ENCODE measurements at regions not wholly inside any gene's neighbourhood (a gene's known extent, or its start where the extent isn't known, plus 50 kb on each side); places are given as distances from the start of the nearest gene placed in this dataset.

DNA sequence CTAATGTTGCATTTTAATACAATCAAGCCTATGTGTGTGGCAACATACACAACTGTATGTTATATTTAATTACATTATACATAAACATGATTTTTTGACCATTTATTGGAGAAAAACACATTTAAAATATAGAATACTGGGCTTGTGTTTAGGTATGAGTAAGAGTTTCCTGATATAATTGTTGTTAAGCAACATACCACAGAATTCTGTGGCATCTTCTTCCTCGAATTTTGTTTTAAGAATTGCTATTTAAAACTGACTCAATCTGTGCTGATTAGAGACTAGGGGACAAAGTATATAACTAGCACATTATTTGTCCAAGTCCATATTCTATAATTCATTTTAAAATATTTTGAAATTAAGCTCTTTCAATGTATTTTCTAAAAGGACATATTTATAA lies 376.8 kb upstream of the THBS1 start:
- Histone ChIP-seq H3K36me3 (ENCODE audit: insufficient read depth, low read length, poor library complexity, severe bottlenecking) (no peaks in the 10 kb centered on the region), H3K9me3 (ENCODE audit: low read depth, low read length, poor library complexity, severe bottlenecking) (no peaks in the 10 kb centered on the region), H3K4me3 (ENCODE audit: low read depth, low read length, poor library complexity, severe bottlenecking) (no peak overlapping the region), H3K27ac (ENCODE audit: low read depth, low read length, poor library complexity, severe bottlenecking) (no peak overlapping the region), H3K4me1 (ENCODE audit: insufficient read depth, low read length, poor library complexity, severe bottlenecking) (no peaks in the 10 kb centered on the region), H3K27me3 (replicated peaks; ENCODE audit: insufficient read depth, low read depth, low read length, poor library complexity) (peaks cover 14% of the 10 kb centered on the region)
- intact Hi-C loops (cut with micrococcal nuclease; ENCODE audit: unreplicated experiment): no loop called here
- ChIA-PET POLR2A (ENCODE audit: low non-redundant PET) (no interaction called here), CTCF (no interaction called here)
- BruUV-seq (replicated peaks): no TSS peak
- no peak for TF ChIP-seq EZH2 (IDR thresholded peaks at IDR 0.05; ENCODE audit: borderline replicate concordance, low read depth, low read length, poor library complexity, severe bottlenecking)
- TF ChIP-seq, protein P1, sequence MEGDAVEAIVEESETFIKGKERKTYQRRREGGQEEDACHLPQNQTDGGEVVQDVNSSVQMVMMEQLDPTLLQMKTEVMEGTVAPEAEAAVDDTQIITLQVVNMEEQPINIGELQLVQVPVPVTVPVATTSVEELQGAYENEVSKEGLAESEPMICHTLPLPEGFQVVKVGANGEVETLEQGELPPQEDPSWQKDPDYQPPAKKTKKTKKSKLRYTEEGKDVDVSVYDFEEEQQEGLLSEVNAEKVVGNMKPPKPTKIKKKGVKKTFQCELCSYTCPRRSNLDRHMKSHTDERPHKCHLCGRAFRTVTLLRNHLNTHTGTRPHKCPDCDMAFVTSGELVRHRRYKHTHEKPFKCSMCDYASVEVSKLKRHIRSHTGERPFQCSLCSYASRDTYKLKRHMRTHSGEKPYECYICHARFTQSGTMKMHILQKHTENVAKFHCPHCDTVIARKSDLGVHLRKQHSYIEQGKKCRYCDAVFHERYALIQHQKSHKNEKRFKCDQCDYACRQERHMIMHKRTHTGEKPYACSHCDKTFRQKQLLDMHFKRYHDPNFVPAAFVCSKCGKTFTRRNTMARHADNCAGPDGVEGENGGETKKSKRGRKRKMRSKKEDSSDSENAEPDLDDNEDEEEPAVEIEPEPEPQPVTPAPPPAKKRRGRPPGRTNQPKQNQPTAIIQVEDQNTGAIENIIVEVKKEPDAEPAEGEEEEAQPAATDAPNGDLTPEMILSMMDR (conservative IDR thresholded peaks at IDR 0.05; ENCODE audit: low read depth, low read length): no peak
- no peak for DNase-seq (ENCODE audit: low spot score)

DNA sequence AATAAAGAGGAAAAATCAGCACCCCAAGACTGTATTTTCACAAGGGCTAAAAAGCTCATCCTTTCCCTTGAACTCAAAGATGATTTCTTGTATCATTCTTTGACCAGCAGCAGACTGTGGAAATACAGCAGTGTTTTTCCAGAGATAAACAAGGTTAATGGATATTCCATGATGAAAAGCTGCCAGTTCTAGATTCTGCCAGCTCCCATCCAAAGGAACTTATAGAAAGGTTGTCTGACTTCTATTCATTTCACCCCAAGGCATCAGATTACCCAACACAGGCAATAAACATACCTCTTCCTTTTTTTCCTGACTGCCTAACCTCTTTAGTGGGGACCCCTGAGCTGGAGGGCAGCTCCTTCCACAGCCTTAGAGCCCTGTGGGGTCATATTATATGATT lies 375.8 kb upstream of the THBS1 start:
- Histone ChIP-seq H3K4me1 (ENCODE audit: insufficient read depth, low read length, poor library complexity, severe bottlenecking) (no peaks in the 10 kb centered on the region), H3K27ac (ENCODE audit: low read depth, low read length, poor library complexity, severe bottlenecking) (no peak overlapping the region), H3K36me3 (ENCODE audit: insufficient read depth, low read length, poor library complexity, severe bottlenecking) (no peaks in the 10 kb centered on the region), H3K4me3 (ENCODE audit: low read depth, low read length, poor library complexity, severe bottlenecking) (no peak overlapping the region), H3K9me3 (ENCODE audit: low read depth, low read length, poor library complexity, severe bottlenecking) (no peaks in the 10 kb centered on the region), H3K27me3 (replicated peaks; ENCODE audit: insufficient read depth, low read depth, low read length, poor library complexity) (peaks cover 14% of the 10 kb centered on the region)
- POLR2A ChIA-PET (ENCODE audit: low non-redundant PET): no interaction called here
- CTCF ChIA-PET: no interaction called here
- intact Hi-C loops (cut with micrococcal nuclease; ENCODE audit: unreplicated experiment): no loop called here
- no peak for DNase-seq (ENCODE audit: low spot score)
- no TSS peak for BruUV-seq (replicated peaks)
- TF ChIP-seq, protein P1 (conservative IDR thresholded peaks at IDR 0.05; ENCODE audit: low read depth, low read length): no peak
- TF ChIP-seq EZH2 (IDR thresholded peaks at IDR 0.05; ENCODE audit: borderline replicate concordance, low read depth, low read length, poor library complexity, severe bottlenecking): no peak

DNA sequence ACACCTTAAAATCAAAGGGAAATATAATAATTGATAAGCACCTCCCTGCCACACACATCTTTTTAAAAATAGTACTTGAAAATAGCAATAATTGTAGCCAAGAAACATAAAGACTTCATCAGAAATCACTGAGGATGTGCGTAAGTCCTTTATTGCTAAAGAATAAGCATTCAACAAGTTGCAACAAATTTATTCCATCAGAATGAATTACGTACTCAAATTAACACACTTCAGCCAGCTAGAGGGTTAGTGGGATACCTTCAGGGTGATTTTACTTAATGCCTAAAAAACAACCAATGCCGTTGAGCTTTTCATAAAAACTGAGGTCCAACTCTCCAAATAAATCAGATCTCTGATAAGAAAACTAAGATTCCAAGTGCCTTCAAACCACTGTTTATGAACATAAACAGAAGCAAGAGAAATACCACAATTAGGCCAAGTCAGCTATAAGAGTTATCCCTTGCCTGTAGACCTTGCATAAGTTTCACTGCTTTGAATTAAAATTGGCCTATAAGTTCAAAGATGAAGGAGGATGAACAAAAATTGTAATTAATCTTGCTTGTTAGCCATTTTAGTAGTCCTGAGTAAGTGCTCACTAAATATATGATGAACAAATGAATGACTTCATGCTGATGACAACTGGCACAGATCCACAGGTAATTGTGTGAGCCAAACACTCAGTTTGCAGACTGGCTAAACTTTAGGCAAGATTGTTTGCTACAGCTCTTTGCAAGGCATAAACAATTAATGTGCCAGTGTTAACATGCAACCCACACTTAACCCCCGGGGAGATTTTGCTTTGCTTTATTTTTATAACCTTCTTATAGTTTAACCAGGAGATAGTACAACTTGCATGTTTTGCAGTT lies 375.1 kb upstream of the THBS1 start:
- no peak for TF ChIP-seq EZH2 (IDR thresholded peaks at IDR 0.05; ENCODE audit: borderline replicate concordance, low read depth, low read length, poor library complexity, severe bottlenecking)
- TF ChIP-seq, protein P1 (conservative IDR thresholded peaks at IDR 0.05; ENCODE audit: low read depth, low read length): no peak
- BruUV-seq (replicated peaks): no TSS peak
- Histone ChIP-seq H3K9me3 (ENCODE audit: low read depth, low read length, poor library complexity, severe bottlenecking) (no peaks in the 10 kb centered on the region), H3K27ac (ENCODE audit: low read depth, low read length, poor library complexity, severe bottlenecking) (no peak overlapping the region), H3K36me3 (ENCODE audit: insufficient read depth, low read length, poor library complexity, severe bottlenecking) (no peaks in the 10 kb centered on the region), H3K27me3 (replicated peaks; ENCODE audit: insufficient read depth, low read depth, low read length, poor library complexity) (peaks cover 14% of the 10 kb centered on the region), H3K4me1 (ENCODE audit: insufficient read depth, low read length, poor library complexity, severe bottlenecking) (no peaks in the 10 kb centered on the region), H3K4me3 (ENCODE audit: low read depth, low read length, poor library complexity, severe bottlenecking) (no peak overlapping the region)
- CTCF ChIA-PET: no interaction called here
- no peak for DNase-seq (ENCODE audit: low spot score)
- POLR2A ChIA-PET (ENCODE audit: low non-redundant PET): no interaction called here
- intact Hi-C loops (cut with micrococcal nuclease; ENCODE audit: unreplicated experiment): no loop called here
